ENCODE measurements at regions not wholly inside any gene's neighbourhood (a gene's known extent, or its start where the extent isn't known, plus 50 kb on each side); places are given as distances from the start of the nearest gene placed in this dataset.

DNA sequence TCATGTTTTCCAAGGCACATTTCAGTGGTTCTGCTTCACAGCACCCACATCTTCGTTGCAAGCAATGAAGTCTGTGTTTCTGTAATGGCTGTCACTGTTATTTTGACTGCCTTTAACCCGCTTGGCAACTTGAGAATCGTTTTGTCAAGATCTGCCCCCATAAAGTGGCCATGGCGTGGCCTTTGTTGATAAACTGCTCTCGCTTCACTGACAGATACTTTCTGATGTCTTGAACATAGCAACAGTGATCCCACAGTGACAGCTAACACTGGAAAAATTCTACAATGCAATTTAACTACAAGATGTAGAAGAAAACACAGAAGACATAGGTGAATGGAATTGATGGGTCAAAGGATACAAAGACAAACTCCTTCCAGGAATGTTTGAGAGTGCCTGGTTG lies 184.2 kb downstream of the KLHL28 start:
- no peak for DNase-seq (ENCODE audit: low spot score)
- in situ Hi-C loops (cut with MboI; ENCODE audit: low pct_unique_long_range_greater_than_20kb, low sequenced_read_pairs, unreplicated experiment), result no loop called here
- TF ChIP-seq, protein P1, sequence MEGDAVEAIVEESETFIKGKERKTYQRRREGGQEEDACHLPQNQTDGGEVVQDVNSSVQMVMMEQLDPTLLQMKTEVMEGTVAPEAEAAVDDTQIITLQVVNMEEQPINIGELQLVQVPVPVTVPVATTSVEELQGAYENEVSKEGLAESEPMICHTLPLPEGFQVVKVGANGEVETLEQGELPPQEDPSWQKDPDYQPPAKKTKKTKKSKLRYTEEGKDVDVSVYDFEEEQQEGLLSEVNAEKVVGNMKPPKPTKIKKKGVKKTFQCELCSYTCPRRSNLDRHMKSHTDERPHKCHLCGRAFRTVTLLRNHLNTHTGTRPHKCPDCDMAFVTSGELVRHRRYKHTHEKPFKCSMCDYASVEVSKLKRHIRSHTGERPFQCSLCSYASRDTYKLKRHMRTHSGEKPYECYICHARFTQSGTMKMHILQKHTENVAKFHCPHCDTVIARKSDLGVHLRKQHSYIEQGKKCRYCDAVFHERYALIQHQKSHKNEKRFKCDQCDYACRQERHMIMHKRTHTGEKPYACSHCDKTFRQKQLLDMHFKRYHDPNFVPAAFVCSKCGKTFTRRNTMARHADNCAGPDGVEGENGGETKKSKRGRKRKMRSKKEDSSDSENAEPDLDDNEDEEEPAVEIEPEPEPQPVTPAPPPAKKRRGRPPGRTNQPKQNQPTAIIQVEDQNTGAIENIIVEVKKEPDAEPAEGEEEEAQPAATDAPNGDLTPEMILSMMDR (IDR thresholded peaks at IDR 0.05; ENCODE audit: extremely low read depth, insufficient read depth, missing control alignments), result no peak

GRCh38 chr14:44775248-44775647 lies 186.5 kb downstream of the KLHL28 start:
- in situ Hi-C loops (cut with MboI; ENCODE audit: low pct_unique_long_range_greater_than_20kb, low sequenced_read_pairs, unreplicated experiment), result no loop called here
- TF ChIP-seq, protein P1 (IDR thresholded peaks at IDR 0.05; ENCODE audit: extremely low read depth, insufficient read depth, missing control alignments), result no peak
- DNase-seq (ENCODE audit: low spot score), result no peak

DNA sequence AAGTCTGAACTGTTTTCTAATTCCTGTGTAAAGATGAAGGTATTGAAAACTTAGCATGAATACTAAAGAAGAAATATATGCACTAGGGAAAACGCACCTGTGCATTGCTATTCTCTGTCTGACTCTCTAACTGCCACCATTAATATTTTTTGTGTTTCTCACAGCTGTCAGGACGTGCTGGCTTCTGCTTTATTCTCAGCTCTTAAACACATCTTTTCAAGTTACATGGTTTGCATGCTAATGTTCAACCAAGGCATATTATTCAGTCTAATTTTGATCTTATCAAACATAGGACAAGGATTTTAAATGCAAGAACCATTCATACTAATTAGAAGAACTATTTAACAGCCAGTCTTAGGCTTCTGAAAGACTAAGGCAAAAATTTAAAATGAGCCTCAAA lies 187.4 kb downstream of the KLHL28 start:
- DNase-seq (ENCODE audit: low spot score), result no peak
- TF ChIP-seq, protein P1 (IDR thresholded peaks at IDR 0.05; ENCODE audit: extremely low read depth, insufficient read depth, missing control alignments), result no peak
- in situ Hi-C loops (cut with MboI; ENCODE audit: low pct_unique_long_range_greater_than_20kb, low sequenced_read_pairs, unreplicated experiment), result no loop called here

DNA sequence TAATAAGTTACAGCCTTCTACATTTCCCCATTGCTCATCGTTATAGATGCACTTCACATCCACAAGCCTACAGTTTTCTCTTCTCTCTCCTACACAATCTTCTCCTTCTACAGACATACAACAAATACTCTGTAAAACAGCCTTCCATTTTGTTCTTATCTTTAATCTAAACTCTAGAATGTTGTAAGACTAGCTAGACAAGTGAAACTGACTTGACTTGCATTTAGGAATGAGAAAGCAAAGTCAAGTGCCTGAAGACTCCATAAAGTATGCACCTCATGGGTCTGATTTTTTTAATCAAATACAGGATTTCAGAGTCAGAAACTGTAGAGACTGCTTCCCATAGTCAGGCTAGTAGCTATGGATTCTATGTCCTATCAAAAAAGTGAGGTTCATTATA lies 190.3 kb downstream of the KLHL28 start:
- TF ChIP-seq, protein P1 (IDR thresholded peaks at IDR 0.05; ENCODE audit: extremely low read depth, insufficient read depth, missing control alignments), result no peak
- DNase-seq (ENCODE audit: low spot score), result no peak
- in situ Hi-C loops (cut with MboI; ENCODE audit: low pct_unique_long_range_greater_than_20kb, low sequenced_read_pairs, unreplicated experiment), result no loop called here

DNA sequence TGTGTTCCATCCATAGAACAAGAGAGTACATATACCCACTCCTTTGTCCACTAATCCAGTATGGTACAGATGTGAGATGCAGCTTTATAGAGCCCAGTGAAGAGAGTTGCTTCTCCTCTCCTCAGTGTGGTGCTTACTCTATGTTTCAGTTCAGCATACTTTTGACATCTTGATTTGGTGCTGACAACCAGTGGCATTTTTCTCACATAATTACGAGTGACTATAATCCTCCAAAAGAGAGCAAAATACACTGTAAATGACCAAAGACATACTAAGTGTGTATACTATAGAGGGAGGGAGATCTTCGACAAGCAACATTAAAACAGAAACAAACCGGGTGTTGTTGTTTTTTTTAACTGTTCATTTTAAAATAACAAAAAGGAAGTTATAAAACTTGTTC lies 191.5 kb downstream of the KLHL28 start:
- no peak for DNase-seq (ENCODE audit: low spot score)
- in situ Hi-C loops (cut with MboI; ENCODE audit: low pct_unique_long_range_greater_than_20kb, low sequenced_read_pairs, unreplicated experiment), result no loop called here
- TF ChIP-seq, protein P1 (IDR thresholded peaks at IDR 0.05; ENCODE audit: extremely low read depth, insufficient read depth, missing control alignments), result no peak

DNA sequence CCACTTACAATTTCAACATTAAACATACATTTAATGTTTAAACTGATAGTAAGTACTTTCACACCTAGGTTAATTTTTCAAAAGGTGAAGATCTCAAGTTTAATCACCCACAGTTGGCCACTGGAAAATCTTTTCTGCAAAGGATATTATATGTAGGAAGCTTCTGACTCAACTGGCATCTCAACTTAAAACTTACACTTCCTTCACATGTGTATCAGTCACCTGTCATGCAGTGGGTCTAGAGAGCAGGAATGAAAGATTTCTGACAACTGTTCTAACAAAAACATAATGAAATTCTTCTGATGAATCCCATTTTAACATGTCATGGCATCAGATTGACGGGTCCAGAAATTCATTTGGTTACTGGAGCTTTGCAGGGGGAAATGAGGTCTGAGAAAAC lies 192.8 kb downstream of the KLHL28 start:
- DNase-seq (ENCODE audit: low spot score), result no peak
- in situ Hi-C loops (cut with MboI; ENCODE audit: low pct_unique_long_range_greater_than_20kb, low sequenced_read_pairs, unreplicated experiment), result no loop called here
- TF ChIP-seq, protein P1 (IDR thresholded peaks at IDR 0.05; ENCODE audit: extremely low read depth, insufficient read depth, missing control alignments), result no peak

GRCh38 chr14:44767646-44768173 lies 194.0 kb downstream of the KLHL28 start:
- in situ Hi-C loops (cut with MboI; ENCODE audit: low pct_unique_long_range_greater_than_20kb, low sequenced_read_pairs, unreplicated experiment), result no loop called here
- TF ChIP-seq, protein P1 (IDR thresholded peaks at IDR 0.05; ENCODE audit: extremely low read depth, insufficient read depth, missing control alignments), result no peak
- DNase-seq (ENCODE audit: low spot score), result no peak

All from GM13977 (cell line).